Epidermal melanocyte (primary cell): ENCODE measurements at regions not wholly inside any gene's neighbourhood (a gene's known extent, or its start where the extent isn't known, plus 50 kb on each side); places are given as distances from the start of the nearest gene placed in this dataset.

Experiments used
- DNase-seq: peaks from one replicate; pipeline ENCODE4 v3.0.0; 2011; ENCODE audit warnings: low spot score; ENCODE audit not compliant: insufficient read length

GRCh38 chr19:30151081-30151480 is 209.0 kb downstream of the URI1 start:
- DNase-seq, result no peak

GRCh38 chr19:30152510-30153291 is 210.7 kb downstream of the URI1 start:
- DNase-seq, result no peak

- no peak for DNase-seq
These were observed 211.5 kb downstream of the URI1 start for GRCh38 chr19:30153326-30154210.

- no peak for DNase-seq
These were observed 212.4 kb downstream of the URI1 start for GRCh38 chr19:30154410-30154809.

- DNase-seq, result no peak
These were observed 213.6 kb downstream of the URI1 start for GRCh38 chr19:30155381-30156200.

- no peak for DNase-seq
These were observed 214.6 kb downstream of the URI1 start for GRCh38 chr19:30156646-30157045.

- DNase-seq, result no peak
These were observed 213.9 kb upstream of the ZNF536 start for GRCh38 chr19:30158067-30158892.

GRCh38 chr19:30158893-30159245 is 213.3 kb upstream of the ZNF536 start:
- DNase-seq, result no peak

- no peak for DNase-seq
These were observed 212.5 kb upstream of the ZNF536 start for GRCh38 chr19:30159636-30160035.

GRCh38 chr19:30160426-30160825 is 211.8 kb upstream of the ZNF536 start:
- DNase-seq, result no peak

- DNase-seq, result no peak
These were observed 211.0 kb upstream of the ZNF536 start for GRCh38 chr19:30161021-30161655.

GRCh38 chr19:30161770-30162169 is 210.4 kb upstream of the ZNF536 start:
- DNase-seq, result no peak

- DNase-seq, result no peak
These were observed 209.5 kb upstream of the ZNF536 start for GRCh38 chr19:30162718-30163117.

- DNase-seq, result no peak
These were observed 208.5 kb upstream of the ZNF536 start for GRCh38 chr19:30163663-30164062.

GRCh38 chr19:30165228-30165813 is 206.9 kb upstream of the ZNF536 start:
- DNase-seq, result no peak

- DNase-seq, result no peak
These were observed 204.8 kb upstream of the ZNF536 start for GRCh38 chr19:30167206-30167868.

GRCh38 chr19:30167976-30168635 is 204.1 kb upstream of the ZNF536 start:
- no peak for DNase-seq

- no peak for DNase-seq
These were observed 203.4 kb upstream of the ZNF536 start for GRCh38 chr19:30168760-30169159.
